Neutrophil (primary cell): ENCODE measurements at regions not wholly inside any gene's neighbourhood (a gene's known extent, or its start where the extent isn't known, plus 50 kb on each side); places are given as distances from the start of the nearest gene placed in this dataset.

Source experiments
- H3K27ac ChIP-seq: fragments of 200-600 bp; sonication (generic); 2 replicates; pipeline ENCODE4 v1.5.1; 2016; ENCODE audit warnings: mild to moderate bottlenecking, moderate library complexity
- H3K27me3 ChIP-seq: fragments of 200-600 bp; sonication (generic); 2 replicates; pipeline ENCODE4 v1.6.0; 2016; ENCODE audit warnings: mild to moderate bottlenecking
- H3K36me3 ChIP-seq: fragments of 200-600 bp; sonication (generic); 2 replicates; pipeline ENCODE4 v1.5.1; 2017
- H3K4me1 ChIP-seq, 2 experiments: fragments of 200-600 bp in 1 of 2; sonication (generic) in 1 of 2; 1 replicate in 1 of 2; 2 replicates in 1 of 2; pipeline versions ENCODE4 v1.5.1 to v1.6.1; 2013 to 2016; ENCODE audit warnings: low read depth in 1 of 2, low read length in 1 of 2, mild to moderate bottlenecking in 1 of 2, moderate library complexity in 1 of 2; ENCODE audit not compliant: control insufficient read depth in 1 of 2, insufficient read depth in 1 of 2
- H3K4me3 ChIP-seq, 2 experiments: fragments of 200-600 bp in 1 of 2; sonication (generic) in 1 of 2; 1 replicate in 1 of 2; 2 replicates in 1 of 2; pipeline ENCODE4 v1.5.1; 2013 to 2016; ENCODE audit warnings: low read depth in 1 of 2, low read length in 1 of 2, mild to moderate bottlenecking in 1 of 2, moderate library complexity in 1 of 2
- H3K9me3 ChIP-seq: fragments of 200-600 bp; sonication (generic); 2 replicates; pipeline ENCODE4 v1.5.1; 2016
- TF ChIP-seq, protein P1 (sequence below): fragments of 200-600 bp; sonication (generic); IDR thresholded peaks from 2 replicates; pipeline ENCODE4 v1.5.1; 2016; ENCODE audit warnings: antibody characterized with exemption

- Histone ChIP-seq H3K9me3 (no peaks in the 10 kb centered on the region), H3K27me3 (peaks cover 4% of the 10 kb centered on the region), H3K27ac (no peak overlapping the region), H3K4me3 (no peak overlapping the region), H3K4me1 (no peaks in the 10 kb centered on the region), H3K36me3 (no peaks in the 10 kb centered on the region)
- TF ChIP-seq, protein P1, sequence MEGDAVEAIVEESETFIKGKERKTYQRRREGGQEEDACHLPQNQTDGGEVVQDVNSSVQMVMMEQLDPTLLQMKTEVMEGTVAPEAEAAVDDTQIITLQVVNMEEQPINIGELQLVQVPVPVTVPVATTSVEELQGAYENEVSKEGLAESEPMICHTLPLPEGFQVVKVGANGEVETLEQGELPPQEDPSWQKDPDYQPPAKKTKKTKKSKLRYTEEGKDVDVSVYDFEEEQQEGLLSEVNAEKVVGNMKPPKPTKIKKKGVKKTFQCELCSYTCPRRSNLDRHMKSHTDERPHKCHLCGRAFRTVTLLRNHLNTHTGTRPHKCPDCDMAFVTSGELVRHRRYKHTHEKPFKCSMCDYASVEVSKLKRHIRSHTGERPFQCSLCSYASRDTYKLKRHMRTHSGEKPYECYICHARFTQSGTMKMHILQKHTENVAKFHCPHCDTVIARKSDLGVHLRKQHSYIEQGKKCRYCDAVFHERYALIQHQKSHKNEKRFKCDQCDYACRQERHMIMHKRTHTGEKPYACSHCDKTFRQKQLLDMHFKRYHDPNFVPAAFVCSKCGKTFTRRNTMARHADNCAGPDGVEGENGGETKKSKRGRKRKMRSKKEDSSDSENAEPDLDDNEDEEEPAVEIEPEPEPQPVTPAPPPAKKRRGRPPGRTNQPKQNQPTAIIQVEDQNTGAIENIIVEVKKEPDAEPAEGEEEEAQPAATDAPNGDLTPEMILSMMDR = no peak
Measured at GRCh38 chr7:156156734-156157408, 344.6 kb upstream of the SHH start.

DNA sequence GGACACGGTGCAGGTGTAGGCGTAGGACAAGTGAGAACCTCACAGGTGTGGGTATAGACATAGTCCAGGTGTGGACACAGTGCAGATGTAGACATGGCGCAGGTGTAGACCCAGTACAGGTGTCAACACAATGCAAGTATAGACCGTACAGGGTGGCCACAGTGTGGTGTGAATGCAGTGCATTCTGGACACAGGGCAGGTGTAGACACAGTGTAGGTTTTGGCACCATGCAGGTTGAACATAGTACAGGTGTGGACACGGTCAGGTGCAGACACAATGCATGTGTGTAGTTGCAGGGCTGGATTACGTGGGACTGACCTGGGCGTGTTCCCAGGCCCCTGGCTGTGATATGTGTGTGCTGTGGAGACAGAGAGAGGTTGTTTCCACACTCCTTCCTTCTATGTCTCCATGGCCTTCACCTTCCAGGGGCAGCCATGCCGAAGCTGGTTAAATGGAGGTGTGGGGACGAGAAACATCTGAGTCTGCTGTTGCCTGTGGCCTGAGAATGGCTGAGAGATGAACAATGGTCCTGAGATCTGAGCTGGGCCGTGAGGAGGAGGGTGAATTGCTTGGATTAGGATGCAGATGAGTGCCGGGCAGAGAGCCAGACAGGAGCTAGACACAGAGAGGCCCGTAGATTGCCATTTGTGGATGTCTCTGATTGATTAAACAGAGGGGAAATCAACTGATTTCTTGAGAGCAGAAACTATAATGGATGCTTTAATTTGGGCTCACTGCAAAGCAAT is 343.9 kb upstream of the SHH start:
- Histone ChIP-seq H3K4me1 (no peaks in the 10 kb centered on the region), H3K9me3 (no peaks in the 10 kb centered on the region), H3K27ac (no peak overlapping the region), H3K27me3 (peaks cover 4% of the 10 kb centered on the region), H3K36me3 (no peaks in the 10 kb centered on the region), H3K4me3 (no peak overlapping the region)
- TF ChIP-seq, protein P1 = no peak

- Histone ChIP-seq H3K4me1 (no peaks in the 10 kb centered on the region), H3K36me3 (no peaks in the 10 kb centered on the region), H3K27ac (no peak overlapping the region), H3K27me3 (no peaks in the 10 kb centered on the region), H3K9me3 (no peaks in the 10 kb centered on the region), H3K4me3 (no peak overlapping the region)
- TF ChIP-seq, protein P1 = no peak
Measured at GRCh38 chr7:156153590-156153989, 341.3 kb upstream of the SHH start.

GRCh38 chr7:156152390-156152789 is 340.1 kb upstream of the SHH start:
- H3K4me3 ChIP-seq = no peak overlapping the region
- TF ChIP-seq, protein P1 = no peak
- H3K27ac ChIP-seq = no peak overlapping the region
- no peaks in the 10 kb centered on the region for H3K9me3 ChIP-seq
- H3K36me3 ChIP-seq = no peaks in the 10 kb centered on the region
- H3K27me3 ChIP-seq = no peaks in the 10 kb centered on the region
- H3K4me1 ChIP-seq = no peaks in the 10 kb centered on the region

DNA sequence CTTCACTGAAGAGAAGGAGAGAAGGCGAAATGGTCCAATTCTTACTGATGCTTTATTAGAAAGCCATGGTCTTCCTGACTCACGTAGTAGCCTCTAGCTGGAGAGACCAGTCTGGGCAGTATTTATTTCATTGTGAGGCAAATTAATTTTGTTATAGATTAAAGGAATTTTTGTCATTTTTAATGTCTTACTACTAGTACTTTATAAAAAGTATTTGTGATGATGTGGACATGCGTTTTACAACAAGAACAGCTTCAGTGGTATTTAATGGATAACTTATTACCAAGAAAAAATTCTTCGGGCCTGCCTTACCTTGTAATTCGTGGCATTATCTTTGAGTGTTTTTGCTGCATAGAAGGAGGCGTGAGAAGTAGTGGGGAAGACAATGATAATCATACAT is 339.4 kb upstream of the SHH start:
- Histone ChIP-seq H3K27me3 (no peaks in the 10 kb centered on the region), H3K36me3 (no peaks in the 10 kb centered on the region), H3K9me3 (no peaks in the 10 kb centered on the region), H3K4me3 (no peak overlapping the region), H3K4me1 (no peaks in the 10 kb centered on the region), H3K27ac (no peak overlapping the region)
- TF ChIP-seq, protein P1 = no peak
